SK-N-DZ (cell line): ENCODE measurements at regions not wholly inside any gene's neighbourhood (a gene's known extent, or its start where the extent isn't known, plus 50 kb on each side); places are given as distances from the start of the nearest gene placed in this dataset.
"Not testable (repeated sequence)": the region's sequence is repeated elsewhere in the genome, so short reads cannot be mapped to it uniquely, and the experiment has no call there.

Experiments
- DNase-seq: peaks from one replicate; pipeline ENCODE4 v3.0.0-alpha.2; 2015; ENCODE audit warnings: low spot score

DNA sequence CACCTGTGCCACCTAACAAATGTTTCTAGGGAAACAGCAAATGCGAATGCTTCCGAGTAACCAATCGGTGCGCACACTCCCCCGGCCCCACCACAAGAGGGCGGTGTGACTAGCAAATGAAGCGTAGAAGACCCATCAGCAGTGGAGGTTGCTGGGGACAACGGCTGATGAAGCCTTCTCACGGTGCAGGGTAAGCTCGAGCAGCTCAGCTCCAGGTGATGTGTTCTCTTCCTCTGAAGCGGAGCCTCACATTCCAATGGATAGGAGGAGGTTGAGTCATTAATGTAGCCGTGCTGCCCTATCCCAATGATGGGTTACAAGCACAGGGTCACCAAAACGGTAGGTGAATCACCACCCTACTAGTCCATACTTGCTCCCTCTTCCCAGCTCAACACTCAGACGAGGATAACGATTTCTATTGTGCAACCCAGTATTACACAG is 127.6 kb upstream of the TWIST2 start:
- no peak for DNase-seq

- DNase-seq: no peak
These were observed 125.7 kb upstream of the TWIST2 start for GRCh38 chr2:238722181-238722580.

DNA sequence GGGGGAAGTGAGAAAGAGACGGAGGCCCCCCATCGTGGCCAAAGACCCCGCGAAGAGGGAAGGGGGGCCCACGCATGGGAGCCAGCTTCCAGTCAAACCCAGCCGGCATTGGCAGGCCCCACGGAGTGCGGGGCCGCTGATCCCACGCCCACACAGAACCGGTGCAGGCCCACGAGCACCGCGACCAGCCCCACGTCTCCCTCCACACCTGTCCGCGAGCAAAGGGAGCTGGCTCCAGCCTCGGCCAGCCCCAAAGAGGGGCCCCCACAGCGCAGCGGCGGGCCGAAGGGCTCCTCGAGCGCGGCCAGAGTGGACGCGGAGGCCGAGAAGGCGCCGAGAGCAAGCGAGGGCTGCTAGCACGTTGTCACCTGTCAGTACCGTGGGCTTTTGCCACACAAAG is 125.0 kb upstream of the TWIST2 start:
- no peak for DNase-seq

- not testable (repeated sequence) for DNase-seq
These were observed 124.1 kb upstream of the TWIST2 start for GRCh38 chr2:238723740-238724320.

- DNase-seq: no peak
These were observed 123.2 kb upstream of the TWIST2 start for GRCh38 chr2:238724728-238725127.

GRCh38 chr2:238725298-238725697 is 122.6 kb upstream of the TWIST2 start:
- DNase-seq: no peak

DNA sequence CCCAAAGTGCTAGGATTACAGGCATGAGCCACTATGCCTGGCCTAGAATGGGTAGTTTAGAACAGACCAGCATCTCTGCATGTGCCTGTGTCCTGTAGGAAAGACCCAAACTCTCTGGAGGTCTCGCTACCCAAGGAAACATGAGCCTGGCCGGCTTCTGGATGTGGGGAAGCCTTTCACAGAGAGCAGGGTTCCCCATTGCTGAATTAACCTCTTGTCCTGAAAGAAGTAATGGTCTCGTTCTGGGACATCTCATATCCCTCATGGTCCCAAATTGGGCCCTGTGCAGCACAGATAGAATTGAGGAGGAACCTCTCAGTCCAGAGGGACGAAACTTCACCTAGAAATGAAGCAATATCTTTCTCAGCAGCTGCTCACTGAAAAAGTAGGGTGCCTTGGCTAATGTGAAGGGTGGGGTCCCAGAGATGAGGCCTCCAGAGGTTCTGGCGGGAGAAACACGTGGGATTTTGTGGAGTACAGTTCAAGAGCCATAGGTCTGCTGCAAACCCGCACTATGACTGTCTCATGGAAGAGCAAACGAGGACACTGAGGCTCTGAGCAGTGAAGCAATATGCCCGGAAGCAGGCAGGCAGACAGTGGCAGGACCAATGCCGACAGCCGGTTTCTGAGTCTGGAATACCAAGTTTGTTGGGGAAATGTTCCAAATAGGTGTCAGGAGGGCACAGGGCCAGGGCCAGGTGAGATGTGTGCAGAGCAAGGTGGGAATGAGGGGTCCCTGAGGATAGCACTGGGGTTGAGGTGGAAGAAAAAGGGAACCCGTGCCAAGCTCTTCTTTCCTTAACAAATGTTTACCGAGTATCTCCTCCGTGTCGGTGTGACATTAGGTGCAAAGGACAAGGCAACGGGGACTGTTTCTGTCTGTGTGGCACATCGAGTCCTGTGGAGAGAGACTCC is 121.0 kb upstream of the TWIST2 start:
- no peak for DNase-seq

DNA sequence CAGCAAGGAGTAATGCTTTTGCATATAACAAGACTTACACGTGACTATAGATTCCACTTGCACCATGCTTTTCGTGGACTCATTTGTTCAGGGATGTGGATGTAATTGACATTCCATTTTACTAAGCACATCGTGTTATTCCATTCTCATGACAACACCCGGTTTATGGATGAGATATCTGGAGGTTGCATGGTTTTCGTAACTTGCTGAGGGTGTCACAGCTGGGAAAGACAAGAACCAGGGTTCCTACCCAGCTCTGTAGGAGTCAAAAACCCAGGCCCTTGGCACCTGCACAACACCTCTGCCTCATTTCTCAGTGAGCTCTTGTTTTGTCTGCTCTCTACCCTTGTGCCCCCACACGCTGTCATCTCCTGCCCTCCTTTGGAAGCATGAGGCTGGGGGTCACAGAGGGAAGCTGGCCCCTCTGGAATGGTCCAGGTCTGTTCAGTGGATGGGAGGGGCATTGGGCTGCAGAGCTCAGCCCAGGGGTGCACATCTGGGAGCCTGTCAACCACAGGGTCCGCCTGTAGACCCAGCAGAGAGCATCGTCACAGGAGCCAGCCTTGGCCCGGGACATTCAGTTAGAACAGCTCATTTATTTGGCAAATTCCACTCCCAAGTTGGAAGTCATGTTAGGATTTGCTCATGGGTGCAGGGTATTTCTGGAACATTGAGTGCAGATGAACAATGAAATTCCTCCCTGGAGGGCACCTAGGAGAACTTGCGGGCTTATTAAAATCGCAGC is 120.1 kb upstream of the TWIST2 start:
- no peak for DNase-seq

- no peak for DNase-seq
These were observed 119.3 kb upstream of the TWIST2 start for GRCh38 chr2:238728330-238729260.

DNA sequence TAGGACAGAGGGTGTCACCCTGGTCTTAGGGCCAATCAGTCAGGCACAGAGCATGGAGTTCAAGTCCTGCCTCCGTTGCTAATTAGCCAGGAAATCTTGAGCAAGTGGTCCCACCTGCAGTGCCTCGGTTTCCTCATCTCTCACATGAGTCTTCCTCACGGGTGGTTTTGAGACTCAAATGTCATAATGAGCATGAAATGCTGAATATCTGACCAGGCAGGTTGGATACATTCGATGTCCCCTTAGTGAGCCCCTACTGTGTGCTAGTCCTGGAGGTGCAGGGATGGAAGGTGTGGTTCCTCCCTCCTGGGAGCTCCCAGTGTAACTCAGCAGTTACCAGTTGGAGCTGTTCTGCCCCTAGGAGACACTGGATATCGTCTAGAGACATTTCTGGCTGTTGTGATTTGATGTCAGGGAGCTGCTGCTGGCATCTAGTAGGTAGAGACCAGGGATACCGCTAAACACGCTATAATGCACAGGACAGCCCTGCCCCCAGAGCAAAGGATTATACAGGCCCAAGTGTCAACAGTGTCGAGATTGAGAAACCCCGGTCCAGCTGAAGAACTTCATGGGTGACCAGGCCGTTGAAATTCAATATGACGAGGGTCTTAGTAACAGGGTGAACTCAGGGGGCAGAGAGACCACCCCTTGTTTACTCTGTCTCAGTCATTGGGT is 118.5 kb upstream of the TWIST2 start:
- no peak for DNase-seq

DNA sequence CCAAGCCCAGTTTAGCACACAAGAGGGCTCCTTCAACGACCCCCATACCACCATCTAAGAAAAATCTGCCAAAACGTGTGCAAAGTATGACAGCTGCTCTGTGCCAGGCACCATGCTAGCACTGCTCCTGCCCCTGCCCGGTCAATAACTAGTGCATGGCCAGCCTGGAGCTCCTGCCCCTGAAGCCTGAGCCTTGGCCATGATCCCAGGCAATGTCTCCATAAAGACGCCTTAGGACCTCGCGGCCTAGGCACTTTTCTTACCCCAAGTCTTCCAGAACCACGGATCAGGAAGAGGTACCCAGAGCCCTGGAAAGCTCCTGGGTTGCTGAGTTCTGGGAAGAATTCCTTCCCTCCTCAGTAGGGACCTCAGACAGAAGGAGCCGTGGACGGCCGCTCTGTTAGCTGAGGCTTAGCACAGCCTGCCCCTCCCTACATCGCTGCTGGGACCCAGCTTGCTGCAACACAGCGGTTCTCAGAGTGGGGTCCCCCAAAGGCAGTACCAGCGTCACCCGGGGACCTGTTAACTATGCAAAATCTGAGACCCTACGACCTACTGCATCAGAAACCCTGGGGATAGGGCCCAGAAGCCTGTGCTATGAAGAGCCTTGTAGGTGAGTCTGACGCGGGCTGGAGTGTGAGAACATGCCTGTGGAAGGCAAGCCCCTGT is 117.8 kb upstream of the TWIST2 start:
- no peak for DNase-seq

DNA sequence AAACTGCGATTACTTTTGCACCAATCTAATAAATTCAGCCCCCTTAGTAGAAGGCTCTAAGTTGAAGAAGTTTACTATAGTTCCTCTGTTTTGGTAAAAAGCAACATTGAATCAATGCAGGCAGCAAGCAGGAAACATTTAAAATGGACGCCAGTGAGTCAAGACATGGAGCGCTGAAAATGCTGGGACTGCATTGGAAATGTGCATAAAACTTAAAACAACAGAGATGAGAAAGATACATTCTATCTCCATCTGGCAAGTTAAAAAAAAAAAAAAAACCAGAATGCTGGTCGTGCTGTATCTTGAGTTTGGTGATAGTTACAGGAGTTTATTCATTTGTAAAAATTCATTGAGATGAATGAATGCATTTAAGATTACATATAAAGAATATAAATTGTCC is 117.0 kb upstream of the TWIST2 start:
- no peak for DNase-seq

GRCh38 chr2:238731961-238732360 is 115.9 kb upstream of the TWIST2 start:
- DNase-seq: no peak

GRCh38 chr2:238738917-238739316 is 109.0 kb upstream of the TWIST2 start:
- no peak for DNase-seq

DNA sequence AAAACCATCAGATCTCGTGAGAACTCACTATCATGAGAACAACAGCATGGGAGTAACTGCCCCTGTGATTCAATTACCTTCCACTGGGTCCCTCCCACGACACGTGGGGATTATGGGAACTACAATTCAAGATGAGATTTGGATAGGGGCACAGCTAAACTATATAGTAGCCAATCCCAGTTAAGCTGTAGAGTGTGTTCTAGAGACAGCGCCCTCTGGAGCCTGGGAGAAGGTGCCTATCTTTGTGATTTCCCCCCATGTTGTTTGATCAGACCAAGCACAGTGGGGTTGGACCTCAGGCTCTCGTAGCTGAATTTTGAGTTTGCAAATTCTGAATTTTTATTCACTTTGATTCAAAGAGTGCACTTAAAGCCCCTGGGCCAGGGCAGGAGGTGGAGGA is 108.2 kb upstream of the TWIST2 start:
- DNase-seq: no peak

- no peak for DNase-seq
These were observed 106.6 kb upstream of the TWIST2 start for GRCh38 chr2:238741277-238741676.

DNA sequence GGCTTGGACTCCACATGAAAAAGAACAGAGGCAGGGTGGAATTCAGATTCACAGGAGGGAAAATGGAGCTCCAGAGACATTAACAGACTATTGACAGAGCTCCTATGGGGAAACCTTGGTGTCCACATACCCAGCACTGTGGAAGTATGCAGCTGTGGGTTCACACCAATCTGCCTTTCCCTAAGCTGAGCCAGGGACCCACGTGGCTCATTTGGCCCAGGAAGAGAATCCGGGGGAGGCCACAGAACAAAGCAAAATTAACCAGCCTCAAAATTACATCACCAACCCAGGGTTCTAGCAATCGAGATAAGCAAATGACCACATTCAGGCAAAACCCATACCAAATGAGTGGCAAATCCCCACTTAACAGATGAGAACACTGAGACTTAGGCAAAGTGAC is 105.8 kb upstream of the TWIST2 start:
- no peak for DNase-seq

GRCh38 chr2:238742664-238743063 is 105.2 kb upstream of the TWIST2 start:
- DNase-seq: no peak

GRCh38 chr2:238743243-238744065 is 104.4 kb upstream of the TWIST2 start:
- no peak for DNase-seq
